ENCODE measurements at regions not wholly inside any gene's neighbourhood (a gene's known extent, or its start where the extent isn't known, plus 50 kb on each side); places are given as distances from the start of the nearest gene placed in this dataset.
"Not testable (repeated sequence)": the region's sequence is repeated elsewhere in the genome, so short reads cannot be mapped to it uniquely, and the experiment has no call there.

GRCh38 chr17:51387986-51388385 lies 127.6 kb downstream of the UTP18 start:
- DNase-seq = no peak

- no peak for DNase-seq
Measured at GRCh38 chr17:51389875-51390274, 129.5 kb downstream of the UTP18 start.

- no peak for DNase-seq
Measured at GRCh38 chr17:51391982-51392654, 131.8 kb downstream of the UTP18 start.

GRCh38 chr17:51395621-51396020 lies 135.3 kb downstream of the UTP18 start:
- DNase-seq = no peak

- DNase-seq = no peak
Measured at GRCh38 chr17:51397361-51398127, 137.2 kb downstream of the UTP18 start.

- no peak for DNase-seq
Measured at GRCh38 chr17:51398128-51398525, 137.8 kb downstream of the UTP18 start.

GRCh38 chr17:51398687-51399086 lies 138.3 kb downstream of the UTP18 start:
- DNase-seq = no peak

GRCh38 chr17:51401279-51401678 lies 140.9 kb downstream of the UTP18 start:
- DNase-seq = no peak

- no peak for DNase-seq
Measured at GRCh38 chr17:51402899-51403298, 142.6 kb downstream of the UTP18 start.

GRCh38 chr17:51407576-51407975 lies 147.2 kb downstream of the UTP18 start:
- DNase-seq = no peak

- no peak for DNase-seq
Measured at GRCh38 chr17:51419476-51419875, 159.1 kb downstream of the UTP18 start.

- DNase-seq = no peak
Measured at GRCh38 chr17:51421525-51421924, 161.2 kb downstream of the UTP18 start.

- no peak for DNase-seq
Measured at GRCh38 chr17:51422634-51423033, 162.3 kb downstream of the UTP18 start.

GRCh38 chr17:51423421-51424160 lies 163.2 kb downstream of the UTP18 start:
- no peak for DNase-seq

GRCh38 chr17:51425773-51426172 lies 165.4 kb downstream of the UTP18 start:
- no peak for DNase-seq

GRCh38 chr17:51427323-51427811 lies 167.0 kb downstream of the UTP18 start:
- DNase-seq = no peak

- DNase-seq = no peak
Measured at GRCh38 chr17:51427856-51428255, 167.5 kb downstream of the UTP18 start.

- no peak for DNase-seq
Measured at GRCh38 chr17:51428668-51429495, 168.5 kb downstream of the UTP18 start.

- not testable (repeated sequence) for DNase-seq
Measured at GRCh38 chr17:51429938-51430337, 169.6 kb downstream of the UTP18 start.

- no peak for DNase-seq
Measured at GRCh38 chr17:51430591-51430990, 170.2 kb downstream of the UTP18 start.

All from nucleus accumbens (tissue), 56 donors.